Left ventricle myocardium inferior (tissue), 1 donor: ENCODE measurements at regions not wholly inside any gene's neighbourhood (a gene's known extent, or its start where the extent isn't known, plus 50 kb on each side); places are given as distances from the start of the nearest gene placed in this dataset.
"Not testable (repeated sequence)": the region's sequence is repeated elsewhere in the genome, so short reads cannot be mapped to it uniquely, and the experiment has no call there.

Experiments
- DNase-seq: peaks from one replicate; pipeline ENCODE4 v3.0.0-alpha.2; 2020
- H3K27ac ChIP-seq: fragments of 200-600 bp; replicated peaks from 2 replicates; pipeline ENCODE4 v1.8.0; 2021
- H3K27me3 ChIP-seq: fragments of 200-600 bp; 2 replicates; pipeline ENCODE4 v1.8.0; 2021; ENCODE audit warnings: low read depth
- H3K36me3 ChIP-seq: fragments of 200-600 bp; 2 replicates; pipeline ENCODE4 v1.8.0; 2021
- H3K4me1 ChIP-seq: fragments of 200-600 bp; 2 replicates; pipeline ENCODE4 v1.8.0; 2021
- H3K4me3 ChIP-seq: fragments of 200-600 bp; 2 replicates; pipeline ENCODE4 v1.8.0; 2021; ENCODE audit warnings: mild to moderate bottlenecking, moderate library complexity
- H3K9me3 ChIP-seq: fragments of 200-600 bp; replicated peaks from 2 replicates; pipeline ENCODE4 v1.8.0; 2021
- CTCF ChIP-seq: fragments of 200-600 bp; IDR thresholded peaks from 2 replicates; pipeline ENCODE4 v1.8.0; 2021; ENCODE audit warnings: antibody characterized with exemption, mild to moderate bottlenecking, borderline replicate concordance
- intact Hi-C: fragments of 100-400 bp; cut with micrococcal nuclease; formaldehyde crosslinking; loops from one replicate; pipeline ENCODE4 v1.11.0; 2022
- donor health status: DM: no; HTN: yes; CAD: no; lungs with severe emphysema.

- no peak for DNase-seq
- intact Hi-C loops: no loop called here
- no peak overlapping the region for H3K27ac ChIP-seq
- no peaks in the 10 kb centered on the region for H3K36me3 ChIP-seq
- peaks cover 66% of the 10 kb centered on the region for H3K9me3 ChIP-seq
- H3K27me3 ChIP-seq: no peaks in the 10 kb centered on the region
- TF ChIP-seq CTCF: no peak
- H3K4me3 ChIP-seq: no peak overlapping the region
- H3K4me1 ChIP-seq: no peaks in the 10 kb centered on the region
Measured at GRCh38 chr4:138579146-138579545, 337.0 kb upstream of the SLC7A11 start.

- H3K27me3 ChIP-seq, H3K4me3 ChIP-seq, H3K36me3 ChIP-seq, H3K4me1 ChIP-seq, DNase-seq, intact Hi-C loops, H3K27ac ChIP-seq: not testable (repeated sequence)
- H3K9me3 ChIP-seq: peaks cover 66% of the 10 kb centered on the region
Measured at GRCh38 chr4:138577826-138578225, 335.7 kb upstream of the SLC7A11 start.

DNA sequence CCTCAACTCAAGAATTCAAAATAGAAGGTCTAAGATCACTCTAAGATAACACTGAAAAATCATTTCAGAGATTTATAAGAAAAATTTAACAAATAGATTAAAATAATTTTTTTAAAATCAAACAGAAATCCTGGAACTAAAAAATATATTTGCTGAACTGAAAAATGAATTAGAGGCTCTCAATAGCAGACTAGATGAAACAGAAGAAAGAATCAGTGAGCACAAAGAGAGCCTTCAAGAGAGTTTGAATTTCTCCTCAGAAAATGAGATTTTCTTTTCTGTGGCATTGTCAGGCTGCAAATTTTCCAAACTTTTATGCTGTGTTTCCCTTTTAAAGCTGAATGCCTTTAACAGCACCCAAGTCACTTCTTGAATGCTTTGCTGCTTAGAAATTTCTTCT lies 335.0 kb upstream of the SLC7A11 start:
- H3K4me1 ChIP-seq: no peaks in the 10 kb centered on the region
- H3K27ac ChIP-seq: no peak overlapping the region
- H3K27me3 ChIP-seq: no peaks in the 10 kb centered on the region
- intact Hi-C loops: no loop called here
- TF ChIP-seq CTCF: no peak
- H3K4me3 ChIP-seq: no peak overlapping the region
- DNase-seq: no peak
- no peaks in the 10 kb centered on the region for H3K36me3 ChIP-seq
- peaks cover 62% of the 10 kb centered on the region for H3K9me3 ChIP-seq

GRCh38 chr4:138576684-138577083 lies 334.5 kb upstream of the SLC7A11 start:
- Histone ChIP-seq H3K36me3 (no peaks in the 10 kb centered on the region), H3K27me3 (no peaks in the 10 kb centered on the region), H3K27ac (no peak overlapping the region), H3K9me3 (peaks cover 57% of the 10 kb centered on the region), H3K4me3 (no peak overlapping the region), H3K4me1 (no peaks in the 10 kb centered on the region)
- intact Hi-C loops: no loop called here
- TF ChIP-seq CTCF: no peak
- DNase-seq: no peak

DNA sequence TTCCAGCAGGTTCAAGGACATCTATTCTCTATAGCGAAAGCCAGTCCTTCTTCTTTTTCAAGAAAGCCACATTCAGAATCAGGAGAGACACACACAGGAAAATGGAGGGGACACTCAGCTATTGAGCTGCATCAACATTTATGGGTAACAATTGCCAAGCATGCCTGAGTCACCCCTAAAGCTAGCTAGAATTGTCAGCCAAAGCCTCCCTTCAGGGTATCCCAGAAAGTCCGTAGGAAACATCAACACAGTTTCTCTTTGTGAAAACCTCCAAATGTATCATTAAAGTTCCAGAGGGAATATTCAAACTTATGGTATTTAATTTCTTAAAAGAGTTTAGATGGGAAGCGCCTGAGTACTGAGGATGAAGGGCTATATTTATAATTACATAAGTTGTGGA lies 331.1 kb upstream of the SLC7A11 start:
- intact Hi-C loops: no loop called here
- Histone ChIP-seq H3K36me3 (no peaks in the 10 kb centered on the region), H3K27me3 (no peaks in the 10 kb centered on the region), H3K4me1 (peaks cover 3% of the 10 kb centered on the region), H3K4me3 (no peak overlapping the region), H3K9me3 (peaks cover 24% of the 10 kb centered on the region), H3K27ac (no peak overlapping the region)
- no peak for TF ChIP-seq CTCF
- no peak for DNase-seq

GRCh38 chr4:138572007-138572406 lies 329.9 kb upstream of the SLC7A11 start:
- Histone ChIP-seq H3K9me3 (peaks cover 11% of the 10 kb centered on the region), H3K4me1 (peaks cover 11% of the 10 kb centered on the region), H3K27ac (no peak overlapping the region), H3K36me3 (no peaks in the 10 kb centered on the region), H3K4me3 (no peak overlapping the region), H3K27me3 (no peaks in the 10 kb centered on the region)
- DNase-seq: no peak
- intact Hi-C loops: no loop called here
- TF ChIP-seq CTCF: no peak
